DOHH2 (cell line): ENCODE measurements at regions not wholly inside any gene's neighbourhood (a gene's known extent, or its start where the extent isn't known, plus 50 kb on each side); places are given as distances from the start of the nearest gene placed in this dataset.

Experiments
- CTCF ChIP-seq: fragments of 200-600 bp; sonication (generic); IDR thresholded peaks from one replicate; pipeline ENCODE4 v1.5.1; 2014; ENCODE audit warnings: antibody characterized with exemption, mild to moderate bottlenecking, low read depth, low read length; ENCODE audit not compliant: poor library complexity, severe bottlenecking
- EZH2phosphoT487 ChIP-seq: fragments of 200-600 bp; sonication (generic); IDR thresholded peaks from 2 replicates; pipeline ENCODE4 v1.6.1; 2017; ENCODE audit warnings: borderline replicate concordance, mild to moderate bottlenecking, antibody characterized with exemption, low read length, moderate library complexity, mixed read lengths

- TF ChIP-seq CTCF (no peak), EZH2phosphoT487 (no peak)
Measured at GRCh38 chr10:65083222-65083621, 1562.0 kb downstream of the REEP3 start.
